ENCODE measurements at regions not wholly inside any gene's neighbourhood (a gene's known extent, or its start where the extent isn't known, plus 50 kb on each side); places are given as distances from the start of the nearest gene placed in this dataset.

- no peak overlapping the region for H3K27ac ChIP-seq
- H3K4me1 ChIP-seq = no peaks in the 10 kb centered on the region
- no peak overlapping the region for H3K4me3 ChIP-seq
- intact Hi-C loops (cut with DNase I; ENCODE audit: low total_unique reads) = no loop called here
- no peak for TF ChIP-seq POLR2A (IDR thresholded peaks at IDR 0.05)
- no peak for TF ChIP-seq CTCF (IDR thresholded peaks at IDR 0.05)
- H3K9me3 ChIP-seq = no peaks in the 10 kb centered on the region
- DNase-seq = no peak
- 71 to 88% methylated on average over 1 of the region's 1 CpG for whole genome bisulfite sequencing, 2 donors
- H3K27me3 ChIP-seq = no peaks in the 10 kb centered on the region
- H3K36me3 ChIP-seq (ENCODE audit: low read depth, missing control alignments) = no peaks in the 10 kb centered on the region
These were observed 578.6 kb upstream of the PBX1 start for GRCh38 chr1:163980394-163980793.

- no peaks in the 10 kb centered on the region for H3K4me1 ChIP-seq
- H3K36me3 ChIP-seq (ENCODE audit: low read depth, missing control alignments) = no peaks in the 10 kb centered on the region
- no peaks in the 10 kb centered on the region for H3K27me3 ChIP-seq
- H3K9me3 ChIP-seq = no peaks in the 10 kb centered on the region
- no peak overlapping the region for H3K27ac ChIP-seq
- no peak for DNase-seq
- 75 to 77% methylated on average over 2 of the region's 2 CpGs for WGBS, 2 donors
- intact Hi-C loops (cut with DNase I; ENCODE audit: low total_unique reads) = no loop called here
- TF ChIP-seq POLR2A (IDR thresholded peaks at IDR 0.05) = no peak
- no peak for TF ChIP-seq CTCF (IDR thresholded peaks at IDR 0.05)
- no peak overlapping the region for H3K4me3 ChIP-seq
These were observed 577.4 kb upstream of the PBX1 start for GRCh38 chr1:163981500-163982030.

GRCh38 chr1:163983097-163983496 lies 575.9 kb upstream of the PBX1 start:
- Histone ChIP-seq H3K27me3 (no peaks in the 10 kb centered on the region), H3K27ac (no peak overlapping the region), H3K9me3 (no peaks in the 10 kb centered on the region), H3K4me3 (no peak overlapping the region), H3K36me3 (ENCODE audit: low read depth, missing control alignments) (no peaks in the 10 kb centered on the region), H3K4me1 (no peaks in the 10 kb centered on the region)
- DNase-seq = no peak
- intact Hi-C loops (cut with DNase I; ENCODE audit: low total_unique reads) = no loop called here
- 85 to 87% methylated on average over 2 of the region's 2 CpGs for WGBS, 2 donors
- no peak for TF ChIP-seq CTCF (IDR thresholded peaks at IDR 0.05)
- TF ChIP-seq POLR2A (IDR thresholded peaks at IDR 0.05) = no peak

GRCh38 chr1:163985700-163986099 lies 573.3 kb upstream of the PBX1 start:
- WGBS, 2 donors = 88 to 90% methylated on average over 3 of the region's 3 CpGs
- no peaks in the 10 kb centered on the region for H3K36me3 ChIP-seq (ENCODE audit: low read depth, missing control alignments)
- no peak for DNase-seq

More at GRCh38 chr1:163985700-163986099, 573.3 kb upstream of the PBX1 start:
- Histone ChIP-seq H3K4me1 (no peaks in the 10 kb centered on the region), H3K27ac (no peak overlapping the region), H3K4me3 (no peak overlapping the region), H3K9me3 (no peaks in the 10 kb centered on the region), H3K27me3 (no peaks in the 10 kb centered on the region)
- intact Hi-C loops (cut with DNase I; ENCODE audit: low total_unique reads) = no loop called here
- no peak for TF ChIP-seq POLR2A (IDR thresholded peaks at IDR 0.05)
- TF ChIP-seq CTCF (IDR thresholded peaks at IDR 0.05) = no peak

Measured in testis (tissue), 2 donors.